ENCODE measurements at regions not wholly inside any gene's neighbourhood (a gene's known extent, or its start where the extent isn't known, plus 50 kb on each side); places are given as distances from the start of the nearest gene placed in this dataset.

DNA sequence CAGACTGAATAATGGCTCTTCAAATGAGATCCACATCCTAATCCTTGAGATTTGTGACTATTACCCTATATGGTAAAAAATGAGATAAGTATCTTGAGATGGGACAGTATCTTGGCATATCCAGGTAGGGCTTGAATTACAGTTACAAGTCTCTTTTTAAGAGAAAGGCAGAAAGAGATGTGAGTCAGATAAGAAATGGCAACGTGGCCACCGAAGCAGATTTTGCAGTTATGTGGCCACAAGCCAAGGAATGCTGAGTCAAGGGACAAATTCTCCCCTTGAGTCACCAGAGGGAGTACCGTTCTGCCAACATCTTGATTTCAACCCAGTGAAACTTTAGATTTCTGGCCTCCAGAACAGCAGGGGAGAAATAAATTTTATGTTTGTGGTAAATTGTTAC is 1983.0 kb upstream of the C9orf72 start:
- WGBS (ENCODE audit: extremely low coverage, insufficient read length, low lambda C conversion rate), result no CpG with 5 or more reads among the region's 3 CpGs
- H2AFZ ChIP-seq (ENCODE audit: low read length), result no peak overlapping the region
- no peak overlapping the region for H3K27ac Mint-ChIP-seq

More for the DNA sequence above, 1983.0 kb upstream of the C9orf72 start:
- Histone ChIP-seq H2BK5ac (ENCODE audit: insufficient read length, low read length) (no peak overlapping the region), H4K20me1 (ENCODE audit: control insufficient read depth, insufficient read depth, insufficient read length) (no peaks in the 10 kb centered on the region), H3K27ac (ENCODE audit: insufficient read length, low read depth, low read length) (no peak overlapping the region), H3K9ac (ENCODE audit: extremely low read depth, insufficient read length, low read length) (no peak overlapping the region), H2BK120ac (ENCODE audit: low read depth, low read length, poor library complexity, severe bottlenecking) (no peak overlapping the region), H2BK12ac (ENCODE audit: insufficient read length, low read depth, low read length) (no peak overlapping the region), H2AK5ac (ENCODE audit: insufficient read length, low read length) (no peak overlapping the region), H4K5ac (ENCODE audit: insufficient read length, low read depth, low read length) (no peak overlapping the region), H3K23me2 (ENCODE audit: insufficient read length, low read depth, low read length, poor library complexity, severe bottlenecking) (no peaks in the 10 kb centered on the region), H3T11ph (ENCODE audit: low read length) (no peak overlapping the region), H3K4me2 (ENCODE audit: insufficient read depth, insufficient read length, low read length) (no peak overlapping the region), H4K8ac (replicated peaks; ENCODE audit: insufficient read length, low read depth, low read length) (no peak overlapping the region), H3K27me3 (ENCODE audit: insufficient read depth, low read length) (no peaks in the 10 kb centered on the region), H3K4me1 (ENCODE audit: insufficient read depth, low read length) (no peaks in the 10 kb centered on the region), H3K79me1 (ENCODE audit: insufficient read depth, low read depth, low read length, poor library complexity, severe bottlenecking) (no peaks in the 10 kb centered on the region), H3K14ac (ENCODE audit: insufficient read depth, low read length) (no peak overlapping the region), H3K23ac (ENCODE audit: insufficient read length, low read depth, low read length) (no peak overlapping the region), H3K79me2 (ENCODE audit: insufficient read depth, low read length) (no peaks in the 10 kb centered on the region), H2BK15ac (ENCODE audit: low read depth, low read length) (no peak overlapping the region), H3K4ac (ENCODE audit: low read depth, low read length) (no peak overlapping the region), H2BK20ac (ENCODE audit: low read depth, low read length, poor library complexity, severe bottlenecking) (no peak overlapping the region), H3K9me3 (ENCODE audit: control insufficient read depth, low read depth, low read length) (no peaks in the 10 kb centered on the region), H3K18ac (ENCODE audit: insufficient read length, low read depth, low read length) (no peak overlapping the region), H3K56ac (ENCODE audit: insufficient read length, low read depth, low read length) (no peak overlapping the region), H4K91ac (ENCODE audit: insufficient read length, low read depth, low read length) (no peak overlapping the region)
- H3K36me3 Mint-ChIP-seq (ENCODE audit: insufficient read depth in 1 of 3, low read depth in 3 of 3), result peaks cover 0 to 9% (median 5%) of the 10 kb centered on the region in 3 experiments; a peak in 5 of 7 replicates
- DNase-seq, result no peak
- H3K4me3 Mint-ChIP-seq, result no peak overlapping the region
- no peaks in the 10 kb centered on the region for H3K27me3 Mint-ChIP-seq (ENCODE audit: low read depth)
- TF ChIP-seq CTCF (conservative IDR thresholded peaks at IDR 0.05), result no peak
- H3K9me3 Mint-ChIP-seq, result peaks cover 10 to 12% of the 10 kb centered on the region in 2 experiments; a peak in 4 of 5 replicates
- no peaks in the 10 kb centered on the region for H3K4me1 Mint-ChIP-seq

Data from H9 (cell line).